Esophagus muscularis mucosa (tissue), 4 donors: ENCODE measurements at regions not wholly inside any gene's neighbourhood (a gene's known extent, or its start where the extent isn't known, plus 50 kb on each side); places are given as distances from the start of the nearest gene placed in this dataset.
A peak's percentile ranks its signal among the peaks of the same experiment; 100 is the strongest.
"Not testable (repeated sequence)": the region's sequence is repeated elsewhere in the genome, so short reads cannot be mapped to it uniquely, and the experiment has no call there.

Source experiments
- DNase-seq: peaks from one replicate; pipeline ENCODE4 v3.0.0-alpha.2; 2017; ENCODE audit errors: extremely low spot score
- H3K27ac ChIP-seq, 4 donors: fragments of 200-600 bp; sonication (generic); replicated peaks in 1 of 4; 1 replicate in 3 of 4; 2 replicates in 1 of 4; pipeline ENCODE4 v1.5.1; 2016 to 2019; ENCODE audit warnings: mild to moderate bottlenecking in 1 of 4
- H3K27me3 ChIP-seq, 4 donors: fragments of 200-600 bp; sonication (generic); one replicate each; pipeline versions ENCODE4 v1.5.1 to v1.6.0; 2016 to 2019
- H3K36me3 ChIP-seq, 4 donors: fragments of 200-600 bp; sonication (generic); one replicate each; pipeline ENCODE4 v1.5.1; 2016 to 2019
- H3K4me1 ChIP-seq, 4 donors: fragments of 200-600 bp; sonication (generic); one replicate each; pipeline ENCODE4 v1.5.1; 2016 to 2019
- H3K4me3 ChIP-seq, 4 donors: fragments of 200-600 bp; sonication (generic); 1 replicate in 2 of 4; 2 replicates in 2 of 4; pipeline ENCODE4 v1.5.1; 2016 to 2019; ENCODE audit warnings: mild to moderate bottlenecking in 4 of 4, moderate library complexity in 1 of 4
- H3K9me3 ChIP-seq, 4 donors: fragments of 200-600 bp; sonication (generic); 1 replicate in 3 of 4; 2 replicates in 1 of 4; pipeline ENCODE4 v1.5.1; 2016 to 2019
- EP300 ChIP-seq: sonication (generic); formaldehyde crosslinking; IDR thresholded peaks from one replicate; pipeline ENCODE4 v1.6.1; 2017; ENCODE audit warnings: antibody characterized with exemption
- POLR2A ChIP-seq: fragments of 450-650 bp; IDR thresholded peaks from one replicate; pipeline ENCODE4 v1.6.1; 2017; ENCODE audit warnings: antibody characterized with exemption, moderate library complexity, mild to moderate bottlenecking, low read depth
- POLR2AphosphoS5 ChIP-seq, 2 donors: sonication (generic); formaldehyde crosslinking; IDR thresholded peaks; one replicate each; pipeline ENCODE4 v1.6.1; 2017; ENCODE audit warnings: antibody characterized with exemption in 2 of 2
- WGBS: methylation state at CpG from one replicate; pipeline ENCODE4 v1.1.5; 2018; 5-methylcytosine and 5-hydroxymethylcytosine counted together
- intact Hi-C: fragments of 100-400 bp; cut with DNase I; formaldehyde crosslinking; loops from one replicate; pipeline ENCODE4 v1.15.1; 2023
- TF ChIP-seq, protein P1 (sequence below), 3 experiments: fragments of 200-600 bp in 2 of 3; fragments of 450-650 bp in 1 of 3; sonication (generic) in 2 of 3; IDR thresholded peaks; one replicate each; pipeline ENCODE4 v1.5.1; 2017 to 2019; ENCODE audit warnings: antibody characterized with exemption in 3 of 3, mild to moderate bottlenecking in 2 of 3, moderate library complexity in 1 of 3

DNA sequence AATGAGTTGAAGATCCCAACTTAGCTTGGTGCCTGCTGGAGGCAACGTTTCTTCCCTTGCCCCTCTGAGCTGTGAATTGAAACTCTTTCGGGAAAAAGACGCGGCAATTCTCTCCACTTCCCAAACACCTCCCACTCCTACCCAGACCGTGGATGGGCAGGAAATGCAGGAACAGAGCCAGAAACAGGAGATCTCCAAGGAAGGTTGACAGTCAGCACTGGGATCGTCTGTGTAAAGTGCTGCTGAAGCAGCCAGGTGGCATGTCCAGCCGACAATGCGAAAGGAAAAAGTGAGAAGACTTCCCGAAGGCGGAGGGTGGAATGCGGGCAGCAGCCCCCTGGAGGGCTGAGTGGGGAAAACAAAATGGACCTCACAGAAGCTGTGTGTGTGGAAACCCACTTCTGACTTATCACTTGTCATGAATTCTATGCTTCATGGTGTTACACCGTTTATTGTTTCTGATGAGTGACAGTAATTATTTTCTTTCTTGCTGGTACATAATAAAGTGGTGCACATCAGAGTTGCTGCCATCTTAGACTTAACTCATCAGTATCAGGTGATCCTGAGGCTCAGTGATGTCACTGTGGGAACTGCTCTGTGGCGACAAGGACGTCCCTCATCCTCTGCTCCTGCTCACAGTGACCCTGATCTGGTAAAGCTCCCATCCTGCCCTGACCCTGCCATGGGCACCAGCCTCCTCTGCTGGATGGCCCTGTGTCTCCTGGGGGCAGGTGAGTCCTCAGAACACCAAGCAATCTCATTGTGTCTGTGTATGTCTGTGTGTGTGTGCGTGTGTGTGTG lies 220.5 kb upstream of the PRSS1 start:
- Histone ChIP-seq H3K27ac (no peak overlapping the region), H3K36me3 (no peaks in the 10 kb centered on the region), H3K9me3 (no peaks in the 10 kb centered on the region), H3K4me3 (no peak overlapping the region), H3K4me1 (no peaks in the 10 kb centered on the region), H3K27me3 (peaks cover 0 to 38% (median 0%) of the 10 kb centered on the region in 4 donors)
- intact Hi-C loops = no loop called here
- peak; percentile 86 for DNase-seq
- TF ChIP-seq, protein P1, sequence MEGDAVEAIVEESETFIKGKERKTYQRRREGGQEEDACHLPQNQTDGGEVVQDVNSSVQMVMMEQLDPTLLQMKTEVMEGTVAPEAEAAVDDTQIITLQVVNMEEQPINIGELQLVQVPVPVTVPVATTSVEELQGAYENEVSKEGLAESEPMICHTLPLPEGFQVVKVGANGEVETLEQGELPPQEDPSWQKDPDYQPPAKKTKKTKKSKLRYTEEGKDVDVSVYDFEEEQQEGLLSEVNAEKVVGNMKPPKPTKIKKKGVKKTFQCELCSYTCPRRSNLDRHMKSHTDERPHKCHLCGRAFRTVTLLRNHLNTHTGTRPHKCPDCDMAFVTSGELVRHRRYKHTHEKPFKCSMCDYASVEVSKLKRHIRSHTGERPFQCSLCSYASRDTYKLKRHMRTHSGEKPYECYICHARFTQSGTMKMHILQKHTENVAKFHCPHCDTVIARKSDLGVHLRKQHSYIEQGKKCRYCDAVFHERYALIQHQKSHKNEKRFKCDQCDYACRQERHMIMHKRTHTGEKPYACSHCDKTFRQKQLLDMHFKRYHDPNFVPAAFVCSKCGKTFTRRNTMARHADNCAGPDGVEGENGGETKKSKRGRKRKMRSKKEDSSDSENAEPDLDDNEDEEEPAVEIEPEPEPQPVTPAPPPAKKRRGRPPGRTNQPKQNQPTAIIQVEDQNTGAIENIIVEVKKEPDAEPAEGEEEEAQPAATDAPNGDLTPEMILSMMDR (IDR thresholded peaks at IDR 0.05) = no peak
- no peak for TF ChIP-seq POLR2A
- TF ChIP-seq EP300 = no peak
- TF ChIP-seq POLR2AphosphoS5 (IDR thresholded peaks at IDR 0.05) = no peak
- 63% methylated on average over 15 of the region's 15 CpGs for WGBS

DNA sequence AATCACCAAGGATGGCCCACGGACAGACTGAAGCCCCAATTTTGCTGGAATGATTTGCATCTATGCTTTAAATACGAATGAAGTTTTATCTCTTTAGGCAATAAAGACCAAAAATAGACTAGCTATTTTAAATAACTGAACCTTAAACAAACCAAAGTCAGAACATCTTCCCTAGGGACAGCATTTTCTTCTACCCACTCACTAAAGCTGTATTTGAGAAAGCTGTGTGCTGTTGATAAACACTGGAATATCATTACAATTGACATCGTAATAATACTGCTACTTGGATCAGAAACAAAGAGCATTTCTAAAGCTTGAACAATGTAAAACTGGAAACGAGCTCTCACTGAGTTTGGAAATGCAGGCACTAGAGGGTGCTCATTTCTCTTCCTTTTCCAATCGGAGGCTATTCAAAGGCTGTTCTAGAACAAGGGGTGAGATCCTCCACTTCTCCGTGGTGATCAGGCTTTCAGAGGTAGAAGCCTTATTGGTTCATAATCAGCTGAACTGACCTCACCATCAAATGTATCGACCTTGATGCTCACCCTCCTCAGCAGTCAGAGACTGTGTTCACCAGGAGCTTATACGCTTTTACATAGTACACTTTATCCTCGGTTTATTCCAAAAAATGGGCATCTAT lies 225.3 kb upstream of the PRSS1 start:
- Histone ChIP-seq H3K9me3 (no peaks in the 10 kb centered on the region), H3K27me3 (peaks cover 0 to 18% (median 0%) of the 10 kb centered on the region in 4 donors), H3K36me3 (no peaks in the 10 kb centered on the region), H3K4me3 (no peak overlapping the region), H3K27ac (no peak overlapping the region), H3K4me1 (peaks cover 0 to 7% (median 0%) of the 10 kb centered on the region in 4 donors)
- intact Hi-C loops = no loop called here
- WGBS = 59% methylated on average over 9 of the region's 9 CpGs
- peak; percentile 60 for DNase-seq
- TF ChIP-seq POLR2AphosphoS5 (IDR thresholded peaks at IDR 0.05) (no peak), EP300 (no peak), POLR2A (no peak)
- TF ChIP-seq, protein P1 (IDR thresholded peaks at IDR 0.05) = no peak

- WGBS = 95% methylated on average over 1 of the region's 1 CpG
- no peak overlapping the region for H3K4me3 ChIP-seq
- peaks cover 0 to 7% (median 0%) of the 10 kb centered on the region in 4 donors for H3K4me1 ChIP-seq
- no peak for TF ChIP-seq POLR2A
- no peak for TF ChIP-seq EP300
- no peak for TF ChIP-seq POLR2AphosphoS5 (IDR thresholded peaks at IDR 0.05)
- TF ChIP-seq, protein P1 (IDR thresholded peaks at IDR 0.05) = no peak
- no peak overlapping the region for H3K27ac ChIP-seq
- no peak for DNase-seq
- peaks cover 0 to 8% (median 0%) of the 10 kb centered on the region in 4 donors for H3K27me3 ChIP-seq
- intact Hi-C loops = no loop called here
- no peaks in the 10 kb centered on the region for H3K36me3 ChIP-seq
- H3K9me3 ChIP-seq = no peaks in the 10 kb centered on the region
Measured at GRCh38 chr7:142522735-142523134, 226.5 kb upstream of the PRSS1 start.

DNA sequence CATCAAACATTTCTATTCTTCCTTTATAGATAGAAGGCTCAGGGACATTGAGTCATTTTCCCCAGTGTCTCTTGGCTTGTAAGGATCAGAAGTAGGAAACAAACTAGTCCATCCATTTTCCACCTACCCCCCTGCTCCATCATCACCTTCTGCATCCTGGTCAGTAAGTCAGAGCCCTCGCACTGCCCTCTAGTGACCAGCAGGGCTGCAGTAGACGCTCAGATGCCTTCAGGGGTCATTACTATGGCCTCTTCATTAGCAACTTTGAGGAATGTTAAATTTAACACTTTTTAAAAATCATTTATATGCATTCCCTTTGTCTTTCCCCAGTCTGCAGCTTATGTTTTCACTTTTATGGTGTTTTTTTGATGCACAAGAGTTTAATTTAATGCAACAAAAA lies 228.4 kb upstream of the PRSS1 start:
- H3K4me1 ChIP-seq, H3K27me3 ChIP-seq, H3K9me3 ChIP-seq, H3K36me3 ChIP-seq, H3K4me3 ChIP-seq, H3K27ac ChIP-seq, intact Hi-C loops: not testable (repeated sequence)
- DNase-seq = peak; percentile 34
- 45% methylated on average over 2 of the region's 2 CpGs for WGBS

- H3K9me3 ChIP-seq, H3K27me3 ChIP-seq, intact Hi-C loops, H3K27ac ChIP-seq, H3K4me3 ChIP-seq, H3K4me1 ChIP-seq, H3K36me3 ChIP-seq: not testable (repeated sequence)
- 54% methylated on average over 5 of the region's 5 CpGs for WGBS
- peak; percentile 70 for DNase-seq
Measured at GRCh38 chr7:142520455-142520854, 228.8 kb upstream of the PRSS1 start.
